HUES6 (cell line): ENCODE measurements at regions not wholly inside any gene's neighbourhood (a gene's known extent, or its start where the extent isn't known, plus 50 kb on each side); places are given as distances from the start of the nearest gene placed in this dataset.

Source experiments
- H3K27ac ChIP-seq: 2 replicates; pipeline ENCODE4 v1.7.0; 2013; ENCODE audit warnings: low read depth, mild to moderate bottlenecking, low read length, inconsistent platforms
- H3K27me3 ChIP-seq: 2 replicates; pipeline ENCODE4 v1.6.1; 2013; ENCODE audit warnings: low read length; ENCODE audit not compliant: control insufficient read depth, insufficient read depth
- H3K36me3 ChIP-seq: 2 replicates; pipeline ENCODE4 v1.6.1; 2013; ENCODE audit warnings: low read length; ENCODE audit not compliant: control insufficient read depth, insufficient read depth
- H3K4me1 ChIP-seq: 2 replicates; pipeline ENCODE4 v1.6.1; 2013; ENCODE audit warnings: low read length; ENCODE audit not compliant: control insufficient read depth, insufficient read depth
- H3K4me3 ChIP-seq: 2 replicates; pipeline ENCODE4 v1.5.1; 2013; ENCODE audit warnings: low read depth, low read length
- H3K9ac ChIP-seq: one replicate; pipeline ENCODE4 v1.6.1; 2013; ENCODE audit warnings: mild to moderate bottlenecking, low read length
- H3K9me3 ChIP-seq: 2 replicates; pipeline ENCODE4 v1.6.1; 2013; ENCODE audit warnings: low read depth, low read length; ENCODE audit not compliant: control insufficient read depth, insufficient read depth

DNA sequence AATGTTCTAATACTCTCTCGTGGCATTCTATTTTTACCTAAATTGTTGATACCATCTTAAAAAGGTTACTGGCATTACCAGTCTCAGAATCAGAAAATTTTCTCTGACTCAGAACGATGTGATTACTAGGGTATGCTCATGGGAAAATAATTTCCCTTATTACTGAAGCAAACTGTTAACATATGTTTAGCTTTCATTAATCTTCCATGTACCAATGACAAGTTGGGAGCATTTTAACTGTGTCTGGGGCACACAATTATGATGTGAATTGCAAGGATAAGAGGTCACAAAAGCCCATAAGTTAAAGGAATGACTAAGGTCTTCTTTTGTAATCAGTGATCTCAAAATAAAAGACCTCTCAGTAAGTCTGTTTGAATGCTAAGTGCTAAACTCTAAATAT, 1254.6 kb downstream of the PCDH18 start:
- no peak overlapping the region for H3K4me3 ChIP-seq
- peaks cover 38% of the 10 kb centered on the region for H3K4me1 ChIP-seq
- no peaks in the 10 kb centered on the region for H3K9me3 ChIP-seq
- H3K27me3 ChIP-seq = no peaks in the 10 kb centered on the region
- no peak overlapping the region for H3K9ac ChIP-seq
- no peaks in the 10 kb centered on the region for H3K36me3 ChIP-seq
- peak overlapping the region; percentile 9; the same call in 1 of the 2 replicates for H3K27ac ChIP-seq

DNA sequence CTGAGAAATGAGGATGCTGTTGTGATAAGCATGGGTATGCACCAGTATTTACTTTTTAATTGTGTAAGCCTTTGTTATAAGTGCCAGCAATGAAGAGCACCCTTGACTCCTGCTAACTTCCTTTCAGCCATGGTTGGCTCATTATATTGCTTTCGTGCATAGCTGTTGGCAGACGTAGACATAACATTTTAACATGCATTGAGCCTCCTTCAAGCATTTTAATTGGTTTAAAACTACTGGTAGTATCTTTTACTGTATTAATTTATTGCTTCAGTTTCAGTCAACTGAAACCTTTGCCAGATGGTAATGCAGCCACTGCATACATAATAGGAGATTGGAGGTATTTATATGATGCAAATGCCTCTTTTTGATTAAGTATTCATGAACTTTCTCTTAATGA, 1285.4 kb downstream of the PCDH18 start:
- no peaks in the 10 kb centered on the region for H3K27me3 ChIP-seq
- H3K4me3 ChIP-seq = no peak overlapping the region
- H3K9ac ChIP-seq = no peak overlapping the region
- H3K4me1 ChIP-seq = no peaks in the 10 kb centered on the region
- no peaks in the 10 kb centered on the region for H3K9me3 ChIP-seq
- no peaks in the 10 kb centered on the region for H3K36me3 ChIP-seq
- H3K27ac ChIP-seq = no peak overlapping the region

DNA sequence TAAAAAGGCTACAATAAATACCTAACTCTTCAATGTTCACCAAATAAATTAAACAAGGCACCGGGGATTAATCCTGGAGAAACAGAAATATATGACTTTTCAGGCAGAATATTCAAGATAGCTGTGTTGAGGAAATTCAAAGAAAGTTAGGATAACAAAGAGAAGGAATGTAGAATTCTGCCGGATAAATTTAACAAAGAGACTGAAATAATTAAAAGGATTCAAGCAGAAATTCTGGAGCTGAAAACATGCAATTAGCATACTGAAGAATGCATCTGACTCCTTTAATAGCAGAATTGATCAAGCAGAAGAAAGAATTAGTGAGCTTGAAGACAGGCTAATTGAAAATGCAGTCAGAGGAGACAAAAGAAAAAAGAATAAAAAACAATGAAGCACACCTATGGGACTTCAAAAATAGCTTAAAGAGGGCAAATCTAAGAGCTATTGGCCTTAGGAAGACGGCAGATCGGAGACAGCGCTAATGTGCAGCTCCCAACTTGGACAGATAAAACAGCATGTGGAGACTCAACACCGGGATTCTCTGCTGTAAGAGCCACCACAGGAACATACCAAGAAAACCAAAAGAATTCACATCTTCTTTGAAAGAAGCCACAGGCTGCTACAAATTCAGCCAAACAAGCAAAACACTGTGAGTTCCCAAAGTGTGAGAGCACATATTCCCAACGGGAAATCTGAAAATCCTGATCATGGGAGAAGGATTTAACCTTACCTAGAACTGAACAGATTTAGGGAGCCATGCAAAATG, 1290.9 kb downstream of the PCDH18 start:
- Histone ChIP-seq H3K4me3 (no peak overlapping the region), H3K27ac (no peak overlapping the region), H3K36me3 (no peaks in the 10 kb centered on the region), H3K9ac (no peak overlapping the region), H3K9me3 (peaks cover 18% of the 10 kb centered on the region), H3K4me1 (no peaks in the 10 kb centered on the region), H3K27me3 (no peaks in the 10 kb centered on the region)

DNA sequence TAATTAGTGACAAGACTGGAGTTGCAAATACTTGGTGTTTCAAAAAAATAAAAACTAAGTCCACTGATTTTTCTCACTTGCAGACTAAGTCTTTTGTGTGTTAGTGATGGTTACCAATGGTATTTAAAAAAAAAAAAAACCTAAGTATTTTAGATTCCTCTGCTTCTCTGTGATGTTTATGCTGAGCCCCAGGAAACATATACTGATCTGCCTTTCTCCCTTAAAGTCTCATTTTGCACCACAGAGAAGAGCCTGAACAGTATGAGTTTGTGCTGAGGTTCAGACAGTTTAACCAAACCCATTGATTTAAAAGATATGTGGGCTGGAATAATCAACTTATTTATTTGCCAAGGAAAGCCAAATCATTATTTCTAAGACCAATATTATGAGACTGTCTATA, 1305.0 kb downstream of the PCDH18 start:
- H3K9me3 ChIP-seq = no peaks in the 10 kb centered on the region
- no peaks in the 10 kb centered on the region for H3K27me3 ChIP-seq
- no peaks in the 10 kb centered on the region for H3K36me3 ChIP-seq
- no peaks in the 10 kb centered on the region for H3K4me1 ChIP-seq
- H3K4me3 ChIP-seq = no peak overlapping the region
- H3K9ac ChIP-seq = no peak overlapping the region
- no peak overlapping the region for H3K27ac ChIP-seq

DNA sequence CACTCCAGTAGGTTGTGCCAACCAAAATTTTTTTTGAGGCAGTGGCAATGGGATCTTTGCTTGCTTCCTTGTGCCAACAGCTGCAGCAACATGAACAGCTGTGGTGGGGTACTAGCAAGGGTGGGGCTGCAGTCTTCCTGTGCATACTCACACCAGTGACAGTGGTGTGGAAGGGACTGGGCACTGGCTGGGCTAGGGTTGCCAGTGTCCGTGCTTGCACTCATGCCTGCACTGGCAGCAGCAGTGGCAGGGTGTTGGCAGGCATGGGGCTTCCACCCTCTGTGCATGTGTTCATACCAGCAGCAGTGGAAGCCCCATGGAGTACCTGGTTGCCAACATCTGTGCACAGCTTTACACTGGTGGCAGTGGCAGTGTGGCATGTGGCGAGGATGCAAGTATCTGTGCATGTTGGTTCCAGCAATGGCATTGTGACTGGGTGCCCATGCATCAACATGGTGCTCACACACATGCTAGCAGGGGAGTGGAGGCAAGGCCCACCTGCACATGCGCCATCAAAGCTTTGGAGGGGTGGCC, 1312.6 kb downstream of the PCDH18 start:
- no peak overlapping the region for H3K27ac ChIP-seq
- H3K9ac ChIP-seq = no peak overlapping the region
- no peaks in the 10 kb centered on the region for H3K36me3 ChIP-seq
- H3K4me3 ChIP-seq = no peak overlapping the region
- no peaks in the 10 kb centered on the region for H3K4me1 ChIP-seq
- no peaks in the 10 kb centered on the region for H3K27me3 ChIP-seq
- peaks cover 4% of the 10 kb centered on the region; the same call in 1 of the 2 replicates for H3K9me3 ChIP-seq

DNA sequence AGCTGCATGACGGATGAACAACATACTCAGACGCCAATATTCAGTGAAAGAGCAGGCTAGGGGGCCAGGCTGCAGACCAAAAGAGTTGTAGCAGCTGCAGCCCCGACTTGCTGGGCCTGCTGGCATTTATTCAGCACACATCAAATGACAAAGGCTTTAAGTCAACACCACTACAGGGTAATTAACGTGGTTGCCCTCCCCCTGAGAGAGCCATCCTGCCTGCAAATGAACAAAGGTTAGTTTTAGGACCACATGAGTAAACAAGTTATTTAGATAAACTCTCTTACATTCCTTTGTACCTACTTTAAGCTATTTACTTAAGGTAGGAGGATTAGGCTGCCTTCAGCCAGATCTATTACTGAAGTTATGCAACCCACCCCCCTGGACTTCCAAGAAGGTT, 1329.1 kb downstream of the PCDH18 start:
- Histone ChIP-seq H3K9me3 (no peaks in the 10 kb centered on the region), H3K4me1 (peaks cover 17% of the 10 kb centered on the region), H3K4me3 (no peak overlapping the region), H3K36me3 (no peaks in the 10 kb centered on the region), H3K27ac (no peak overlapping the region), H3K9ac (no peak overlapping the region), H3K27me3 (peaks cover 65% of the 10 kb centered on the region)

- H3K9me3 ChIP-seq = no peaks in the 10 kb centered on the region
- no peak overlapping the region for H3K9ac ChIP-seq
- H3K4me1 ChIP-seq = peaks cover 5% of the 10 kb centered on the region; the same call in 1 of the 2 replicates
- peaks cover 33% of the 10 kb centered on the region for H3K27me3 ChIP-seq
- no peaks in the 10 kb centered on the region for H3K36me3 ChIP-seq
- no peak overlapping the region for H3K4me3 ChIP-seq
- H3K27ac ChIP-seq = no peak overlapping the region
These were observed 1333.9 kb downstream of the PCDH18 start for GRCh38 chr4:136198358-136198757.

DNA sequence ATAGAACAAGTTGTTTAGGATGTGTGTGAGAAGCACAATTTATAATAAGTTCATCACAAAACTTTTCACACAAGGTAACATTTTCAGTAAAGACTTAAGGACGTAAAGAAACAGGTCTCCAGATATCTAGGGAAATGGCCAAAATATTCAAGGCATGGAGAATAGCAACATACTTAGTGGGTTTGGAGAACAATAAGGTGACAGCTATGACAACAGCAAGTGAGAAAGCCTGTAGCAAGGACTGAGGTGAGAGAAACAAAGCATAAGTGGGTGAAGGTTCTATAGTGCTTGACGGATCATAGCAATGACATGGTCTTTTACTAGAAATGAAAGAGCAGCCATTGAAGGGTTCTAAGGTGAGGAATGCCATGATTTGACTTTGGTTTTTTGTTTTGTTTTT, 1337.3 kb downstream of the PCDH18 start:
- no peaks in the 10 kb centered on the region for H3K4me1 ChIP-seq
- no peaks in the 10 kb centered on the region for H3K36me3 ChIP-seq
- no peak overlapping the region for H3K27ac ChIP-seq
- H3K4me3 ChIP-seq = no peak overlapping the region
- H3K9ac ChIP-seq = no peak overlapping the region
- H3K27me3 ChIP-seq = peaks cover 7% of the 10 kb centered on the region; the same call in 1 of the 2 replicates
- H3K9me3 ChIP-seq = no peaks in the 10 kb centered on the region

GRCh38 chr4:136186650-136187049, 1345.6 kb downstream of the PCDH18 start:
- H3K27ac ChIP-seq = no peak overlapping the region
- H3K4me3 ChIP-seq = no peak overlapping the region
- H3K27me3 ChIP-seq = no peaks in the 10 kb centered on the region
- peaks cover 6% of the 10 kb centered on the region; the same call in 1 of the 2 replicates for H3K4me1 ChIP-seq
- no peak overlapping the region for H3K9ac ChIP-seq
- H3K36me3 ChIP-seq = no peaks in the 10 kb centered on the region
- H3K9me3 ChIP-seq = no peaks in the 10 kb centered on the region

GRCh38 chr4:136183513-136183912, 1348.8 kb downstream of the PCDH18 start:
- Histone ChIP-seq H3K9me3 (no peaks in the 10 kb centered on the region), H3K27me3 (no peaks in the 10 kb centered on the region), H3K27ac (no peak overlapping the region), H3K4me1 (peaks cover 6% of the 10 kb centered on the region; the same call in 1 of the 2 replicates), H3K36me3 (no peaks in the 10 kb centered on the region), H3K9ac (no peak overlapping the region), H3K4me3 (no peak overlapping the region)

GRCh38 chr4:136156947-136157346, 1375.3 kb downstream of the PCDH18 start:
- Histone ChIP-seq H3K9me3 (peaks cover 6% of the 10 kb centered on the region; the same call in 1 of the 2 replicates), H3K4me1 (peaks cover 11% of the 10 kb centered on the region; the same call in 1 of the 2 replicates), H3K4me3 (no peak overlapping the region), H3K9ac (no peak overlapping the region), H3K27ac (no peak overlapping the region), H3K36me3 (no peaks in the 10 kb centered on the region), H3K27me3 (no peaks in the 10 kb centered on the region)
